ENCODE measurements at regions not wholly inside any gene's neighbourhood (a gene's known extent, or its start where the extent isn't known, plus 50 kb on each side); places are given as distances from the start of the nearest gene placed in this dataset.

DNA sequence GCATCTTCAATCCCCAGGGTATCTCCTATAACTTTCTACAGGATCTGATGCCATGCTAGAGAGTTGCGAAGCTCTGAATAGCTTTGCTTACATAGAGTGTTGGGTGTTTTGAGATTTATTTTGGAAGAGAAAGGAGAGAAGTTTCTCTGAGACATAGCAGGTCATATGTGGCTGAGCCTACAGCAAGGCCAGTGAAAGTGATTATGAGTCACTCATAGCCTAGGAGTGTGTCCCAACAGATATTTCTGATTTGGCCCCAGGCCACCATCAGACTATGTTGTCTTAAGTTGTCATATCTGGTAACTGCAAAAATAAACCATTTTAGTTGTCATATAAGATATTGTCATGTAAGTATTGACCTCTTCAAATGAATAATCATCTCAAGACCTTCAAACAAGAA is 132.0 kb upstream of the RAI14 start:
- no peak overlapping the region for H3K4me3 ChIP-seq (ENCODE audit: low read length in 2 of 2)
- intact Hi-C loops (cut with DNase I), result loop anchor here (5.0 to 10.0 kb wide), 7 partner anchors 37 to 373 kb away; partner anchors contain the start of gene TTC23L (in 1 of the 2)
- DNase-seq, result no peak
- WGBS, 2 donors, result 3 to 5% methylated on average over 1 of the region's 1 CpG
- ATAC-seq (ENCODE audit: low FRiP score), result peak; percentile 37
- no peaks in the 10 kb centered on the region for H3K27me3 ChIP-seq (ENCODE audit: control insufficient read depth in 1 of 2, insufficient read depth in 2 of 2, low read length in 1 of 2)
- peak overlapping the region; percentile 43 to 60 for H3K27ac ChIP-seq (ENCODE audit: low read depth in 1 of 2, low read length in 2 of 2)
- no peaks in the 10 kb centered on the region for H3K36me3 ChIP-seq (ENCODE audit: control insufficient read depth in 1 of 2, insufficient read depth in 2 of 2, low read length in 1 of 2)
- no peaks in the 10 kb centered on the region for H3K9me3 ChIP-seq (ENCODE audit: control insufficient read depth, low read length)
- H3K4me1 ChIP-seq (ENCODE audit: control insufficient read depth in 1 of 2, insufficient read depth in 2 of 2, low read length in 2 of 2), result peaks cover 5 to 7% of the 10 kb centered on the region in 2 donors

DNA sequence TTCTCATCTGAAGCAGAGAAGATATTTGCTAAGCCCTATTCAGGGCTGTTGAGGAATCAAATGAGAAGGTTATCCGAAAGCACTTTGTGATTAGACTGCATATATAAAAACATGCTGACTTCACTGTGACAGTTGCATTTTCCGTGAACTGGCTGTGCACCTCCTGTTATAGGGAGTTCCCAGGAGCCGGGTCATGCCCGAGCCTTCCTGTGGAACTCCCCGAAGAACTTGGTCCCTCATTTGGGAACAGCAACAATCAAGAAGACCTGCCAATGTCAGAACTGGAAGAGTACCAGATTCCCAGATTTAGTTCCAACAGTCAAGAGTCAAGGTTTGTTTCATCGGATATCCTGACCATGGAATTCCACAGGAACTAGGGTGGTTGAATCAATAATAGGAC is 130.4 kb upstream of the RAI14 start:
- ATAC-seq (ENCODE audit: low FRiP score), result no peak

DNA sequence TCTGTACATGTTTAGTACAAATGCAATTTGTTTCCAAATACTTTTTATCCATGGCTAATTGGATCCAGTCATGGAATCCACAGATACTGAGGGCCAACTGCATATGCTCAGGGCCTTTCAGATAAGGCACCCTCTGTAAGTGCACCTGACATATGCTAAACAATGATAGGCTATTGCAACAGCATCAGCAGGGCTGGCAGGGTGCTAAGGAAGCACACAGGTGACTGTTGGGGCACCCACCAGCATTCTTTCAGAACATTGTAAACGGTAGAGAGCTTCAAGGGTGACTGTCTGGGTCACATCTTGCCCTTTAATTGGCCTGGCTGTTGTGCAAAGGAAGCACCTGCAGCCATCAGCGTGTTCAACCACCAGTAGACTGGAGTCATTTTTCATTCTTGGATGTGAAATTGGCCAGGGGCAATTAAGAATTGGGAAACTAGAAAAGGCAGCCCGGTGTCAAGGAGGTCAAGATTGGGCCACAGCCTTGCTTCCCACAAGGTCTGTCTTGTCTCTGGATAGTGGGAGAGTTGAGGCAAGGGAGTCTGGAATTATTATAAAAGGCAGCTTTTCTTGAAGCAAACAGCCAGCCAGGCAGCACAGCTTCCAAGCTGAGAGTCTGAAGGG is 129.3 kb upstream of the RAI14 start:
- no peak overlapping the region for H3K27ac ChIP-seq (ENCODE audit: low read depth in 1 of 2, low read length in 2 of 2)
- H3K4me3 ChIP-seq (ENCODE audit: low read length in 2 of 2), result no peak overlapping the region
- 74 to 79% methylated on average over 3 of the region's 3 CpGs for WGBS, 2 donors
- H3K9me3 ChIP-seq (ENCODE audit: control insufficient read depth, low read length), result no peaks in the 10 kb centered on the region
- ATAC-seq (ENCODE audit: low FRiP score) (no peak), DNase-seq (no peak)
- H3K36me3 ChIP-seq (ENCODE audit: control insufficient read depth in 1 of 2, insufficient read depth in 2 of 2, low read length in 1 of 2), result no peaks in the 10 kb centered on the region
- H3K4me1 ChIP-seq (ENCODE audit: control insufficient read depth in 1 of 2, insufficient read depth in 2 of 2, low read length in 2 of 2), result peaks cover 3 to 5% of the 10 kb centered on the region in 2 donors
- intact Hi-C loops (cut with DNase I), result loop anchor here (10.0 kb wide), 2 partner anchors 78 to 308 kb away; partner anchors contain the start of gene TTC23L (in 1 of the 2)
- no peaks in the 10 kb centered on the region for H3K27me3 ChIP-seq (ENCODE audit: control insufficient read depth in 1 of 2, insufficient read depth in 2 of 2, low read length in 1 of 2)

More for the DNA sequence above, 130.4 kb upstream of the RAI14 start:
- Histone ChIP-seq H3K4me1 (ENCODE audit: control insufficient read depth in 1 of 2, insufficient read depth in 2 of 2, low read length in 2 of 2) (peaks cover 3 to 4% of the 10 kb centered on the region in 2 donors), H3K27ac (ENCODE audit: low read depth in 1 of 2, low read length in 2 of 2) (no peak overlapping the region), H3K9me3 (ENCODE audit: control insufficient read depth, low read length) (no peaks in the 10 kb centered on the region), H3K36me3 (ENCODE audit: control insufficient read depth in 1 of 2, insufficient read depth in 2 of 2, low read length in 1 of 2) (no peaks in the 10 kb centered on the region), H3K4me3 (ENCODE audit: low read length in 2 of 2) (no peak overlapping the region), H3K27me3 (ENCODE audit: control insufficient read depth in 1 of 2, insufficient read depth in 2 of 2, low read length in 1 of 2) (no peaks in the 10 kb centered on the region)
- 18 to 19% methylated on average over 6 of the region's 6 CpGs for WGBS, 2 donors
- no peak for DNase-seq
- intact Hi-C loops (cut with DNase I), result loop anchor here (10.0 kb wide), 2 partner anchors 79 to 309 kb away; partner anchors contain the start of gene TTC23L (in 1 of the 2)

DNA sequence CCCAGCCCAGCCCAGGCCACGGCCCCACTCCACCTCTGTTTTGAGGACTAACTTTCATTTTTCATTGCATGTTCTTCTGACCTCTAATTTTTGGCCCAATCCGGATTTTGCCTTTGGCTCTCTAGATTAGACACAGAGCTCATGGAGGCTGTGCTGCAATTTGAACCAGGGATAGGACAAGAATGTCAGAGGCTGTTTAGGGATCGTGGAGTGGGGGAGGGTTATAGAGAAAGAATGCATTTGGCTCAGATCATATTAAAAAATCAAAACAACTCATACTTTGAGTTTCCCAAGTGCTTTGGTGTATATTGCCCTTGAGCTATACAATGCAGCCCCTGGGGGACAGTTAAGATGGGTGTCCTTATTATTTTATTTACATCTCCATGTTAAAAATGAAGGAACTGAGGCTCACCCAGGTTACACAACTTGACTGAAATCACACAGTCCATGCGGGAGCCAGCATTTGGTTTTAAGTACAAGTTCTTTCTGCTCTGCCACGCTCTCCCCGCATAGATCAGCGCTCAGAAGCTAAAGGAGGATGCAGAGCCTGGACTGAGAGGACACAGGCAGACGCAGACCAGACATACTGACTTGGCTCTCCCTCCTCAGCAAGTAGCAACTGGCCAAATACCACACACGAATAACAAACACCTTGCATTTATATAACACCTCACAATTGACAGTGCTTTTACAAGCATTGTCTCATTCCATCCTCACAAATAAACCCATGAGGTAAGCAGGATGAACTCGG is 126.4 kb upstream of the RAI14 start:
- peak overlapping the region in 1 of 2 donors; percentile 47 for H3K27ac ChIP-seq (ENCODE audit: low read depth in 1 of 2, low read length in 2 of 2)
- no peak for DNase-seq

DNA sequence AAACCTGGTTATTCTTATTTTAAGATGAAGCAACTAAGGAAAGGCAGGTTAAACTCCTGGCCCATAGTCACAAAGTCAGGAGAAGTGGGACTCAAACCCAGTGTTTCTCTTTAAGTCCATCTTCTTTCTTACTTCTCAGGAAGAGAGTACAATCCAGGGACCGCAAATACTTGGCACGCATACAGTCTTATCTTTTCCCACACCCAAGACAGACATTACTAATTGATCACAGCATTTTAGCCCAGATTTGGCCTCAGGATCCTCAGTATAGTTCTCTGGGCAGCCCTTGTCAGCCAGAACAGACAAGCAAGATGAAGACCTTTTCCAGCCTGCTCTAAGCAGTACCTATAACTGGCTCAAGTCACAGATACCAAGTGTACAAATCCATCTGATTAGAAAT is 125.5 kb upstream of the RAI14 start:
- no peak for DNase-seq
- peak overlapping the region in 1 of 2 donors; percentile 94 for H3K27ac ChIP-seq (ENCODE audit: low read depth in 1 of 2, low read length in 2 of 2)
- intact Hi-C loops (cut with DNase I), result loop anchor here (5.0 kb wide), 2 partner anchors 77 to 127 kb away; partner anchors contain the start of gene RAI14 (in 1 of the 2)
- 15 to 19% methylated on average over 2 of the region's 2 CpGs for whole genome bisulfite sequencing, 2 donors
- H3K9me3 ChIP-seq (ENCODE audit: control insufficient read depth, low read length), result no peaks in the 10 kb centered on the region
- H3K27me3 ChIP-seq (ENCODE audit: control insufficient read depth in 1 of 2, insufficient read depth in 2 of 2, low read length in 1 of 2), result no peaks in the 10 kb centered on the region
- H3K4me1 ChIP-seq (ENCODE audit: control insufficient read depth in 1 of 2, insufficient read depth in 2 of 2, low read length in 2 of 2), result peaks cover 3 to 8% of the 10 kb centered on the region in 2 donors
- H3K4me3 ChIP-seq (ENCODE audit: low read length in 2 of 2), result no peak overlapping the region
- no peak for ATAC-seq (ENCODE audit: low FRiP score)
- H3K36me3 ChIP-seq (ENCODE audit: control insufficient read depth in 1 of 2, insufficient read depth in 2 of 2, low read length in 1 of 2), result no peaks in the 10 kb centered on the region

More for the DNA sequence above, 126.4 kb upstream of the RAI14 start:
- no peak for ATAC-seq (ENCODE audit: low FRiP score)
- Histone ChIP-seq H3K27me3 (ENCODE audit: control insufficient read depth in 1 of 2, insufficient read depth in 2 of 2, low read length in 1 of 2) (no peaks in the 10 kb centered on the region), H3K9me3 (ENCODE audit: control insufficient read depth, low read length) (no peaks in the 10 kb centered on the region), H3K36me3 (ENCODE audit: control insufficient read depth in 1 of 2, insufficient read depth in 2 of 2, low read length in 1 of 2) (no peaks in the 10 kb centered on the region), H3K4me1 (ENCODE audit: control insufficient read depth in 1 of 2, insufficient read depth in 2 of 2, low read length in 2 of 2) (peaks cover 3 to 8% of the 10 kb centered on the region in 2 donors), H3K4me3 (ENCODE audit: low read length in 2 of 2) (no peak overlapping the region)
- 50 to 51% methylated on average over 10 of the region's 10 CpGs for WGBS, 2 donors
- intact Hi-C loops (cut with DNase I), result loop anchor here (5.0 to 10.0 kb wide), 4 partner anchors 75 to 305 kb away; partner anchors contain the start of genes RAI14 (in 1 of the 2) and TTC23L (in 1 of the 2)

DNA sequence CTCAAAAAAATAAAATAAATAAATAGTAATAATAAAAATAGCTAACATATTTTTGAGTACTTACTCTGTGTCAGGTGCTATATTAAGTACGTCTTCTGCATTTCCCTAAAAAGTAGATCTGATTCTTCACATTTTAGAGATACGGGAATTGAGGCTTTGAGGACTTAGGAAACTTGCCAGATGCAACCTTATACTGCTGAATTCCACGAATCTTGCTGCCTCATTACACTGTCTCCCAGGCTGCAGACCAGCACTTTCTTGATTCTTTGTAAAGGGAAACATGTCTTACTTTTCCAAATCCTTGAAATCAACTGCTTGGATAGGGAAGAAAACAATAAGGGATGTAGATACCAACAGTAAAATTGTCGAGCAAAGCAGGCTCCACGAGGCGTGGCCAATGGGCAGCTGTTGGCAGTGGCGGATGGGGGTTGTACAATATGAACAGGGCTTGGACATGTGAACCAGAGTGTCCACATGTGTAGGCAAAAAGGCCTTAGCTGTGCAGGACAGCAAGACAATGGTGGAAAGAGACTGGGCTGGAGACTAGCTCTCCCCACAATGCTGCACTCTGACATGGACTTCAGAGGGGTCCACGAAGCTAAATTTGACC is 124.3 kb upstream of the RAI14 start:
- Histone ChIP-seq H3K27me3 (ENCODE audit: control insufficient read depth in 1 of 2, insufficient read depth in 2 of 2, low read length in 1 of 2) (no peaks in the 10 kb centered on the region), H3K27ac (ENCODE audit: low read depth in 1 of 2, low read length in 2 of 2) (peak overlapping the region in 1 of 2 donors; percentile 95), H3K9me3 (ENCODE audit: control insufficient read depth, low read length) (no peaks in the 10 kb centered on the region), H3K36me3 (ENCODE audit: control insufficient read depth in 1 of 2, insufficient read depth in 2 of 2, low read length in 1 of 2) (no peaks in the 10 kb centered on the region), H3K4me3 (ENCODE audit: low read length in 2 of 2) (no peak overlapping the region), H3K4me1 (ENCODE audit: control insufficient read depth in 1 of 2, insufficient read depth in 2 of 2, low read length in 2 of 2) (peaks cover 3 to 8% of the 10 kb centered on the region in 2 donors)
- 14% methylated on average over 8 of the region's 8 CpGs for WGBS, 2 donors
- DNase-seq, result no peak
- intact Hi-C loops (cut with DNase I), result loop anchor here (5.0 kb wide), 2 partner anchors 75 to 125 kb away; partner anchors contain the start of gene RAI14 (in 1 of the 2)
- ATAC-seq (ENCODE audit: low FRiP score), result no peak

DNA sequence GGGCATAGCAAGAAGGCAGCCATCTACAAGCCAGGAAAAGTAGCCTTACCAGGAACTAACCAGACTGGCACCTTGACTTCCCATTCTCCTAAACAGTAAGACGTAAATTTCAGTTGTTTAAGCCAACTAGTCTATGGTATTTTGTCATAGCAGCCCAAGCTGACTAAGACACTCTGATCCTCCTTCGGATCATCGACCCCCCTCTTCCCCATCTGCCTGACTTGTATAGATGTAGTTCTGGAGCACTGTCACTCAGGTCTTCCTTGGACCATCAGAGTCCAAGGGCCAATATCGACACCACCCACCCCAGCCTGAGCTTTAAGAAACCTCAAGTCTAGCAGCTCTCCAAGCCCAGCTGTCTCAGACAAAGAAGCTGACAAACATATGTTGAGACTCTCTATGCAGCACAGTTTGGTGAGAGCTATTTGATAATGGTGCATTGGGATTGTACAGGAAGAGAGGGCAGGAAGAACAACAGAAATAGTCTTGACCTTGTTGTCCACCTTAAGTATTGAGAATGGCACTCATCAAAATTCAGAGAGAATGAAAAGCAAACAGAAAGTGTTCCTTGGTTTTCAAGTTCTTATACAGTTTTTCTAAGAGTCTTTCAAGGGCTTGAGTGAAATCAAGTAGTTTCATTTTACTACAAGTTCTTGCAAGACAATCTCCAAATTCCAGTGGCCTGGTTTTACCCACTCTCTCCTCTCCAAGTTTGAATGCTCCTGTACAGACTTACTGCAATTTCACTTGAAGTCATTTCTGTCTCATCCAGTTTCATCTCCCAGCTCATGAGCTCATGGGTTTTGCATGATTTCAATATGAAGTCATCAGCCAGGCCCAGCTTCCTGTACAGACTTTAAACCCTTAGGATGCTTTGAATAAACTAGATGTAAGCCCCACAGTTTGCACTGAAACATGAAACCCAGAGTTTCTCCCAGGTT is 122.3 kb upstream of the RAI14 start:
- no peaks in the 10 kb centered on the region for H3K36me3 ChIP-seq (ENCODE audit: control insufficient read depth in 1 of 2, insufficient read depth in 2 of 2, low read length in 1 of 2)
- H3K27ac ChIP-seq (ENCODE audit: low read depth in 1 of 2, low read length in 2 of 2), result peak overlapping the region; percentile 90 to 97
- intact Hi-C loops (cut with DNase I), result loop anchor here (5.0 kb wide), 2 partner anchors 73 to 123 kb away; partner anchors contain the start of gene RAI14 (in 1 of the 2)
- WGBS, 2 donors, result 48 to 51% methylated on average over 4 of the region's 4 CpGs
- no peak overlapping the region for H3K4me3 ChIP-seq (ENCODE audit: low read length in 2 of 2)
- ATAC-seq (ENCODE audit: low FRiP score) (no peak), DNase-seq (no peak)
- peaks cover 6 to 11% of the 10 kb centered on the region in 2 donors for H3K4me1 ChIP-seq (ENCODE audit: control insufficient read depth in 1 of 2, insufficient read depth in 2 of 2, low read length in 2 of 2)
- H3K27me3 ChIP-seq (ENCODE audit: control insufficient read depth in 1 of 2, insufficient read depth in 2 of 2, low read length in 1 of 2), result no peaks in the 10 kb centered on the region
- H3K9me3 ChIP-seq (ENCODE audit: control insufficient read depth, low read length), result no peaks in the 10 kb centered on the region
